GM12874 (cell line): ENCODE measurements at regions not wholly inside any gene's neighbourhood (a gene's known extent, or its start where the extent isn't known, plus 50 kb on each side); places are given as distances from the start of the nearest gene placed in this dataset.

Experiments used
- CTCF ChIP-seq: IDR thresholded peaks from 2 replicates; pipeline ENCODE4 v1.5.1; 2011; ENCODE audit warnings: low read depth, mild to moderate bottlenecking, control low read depth, low read length, moderate library complexity; ENCODE audit not compliant: insufficient read depth

- TF ChIP-seq CTCF = no peak
These were observed 349.8 kb upstream of the SPRED2 start for GRCh38 chr2:65782186-65782585.

- TF ChIP-seq CTCF = no peak
These were observed 349.4 kb upstream of the SPRED2 start for GRCh38 chr2:65781756-65782155.

GRCh38 chr2:65779021-65779420, 346.6 kb upstream of the SPRED2 start:
- no peak for TF ChIP-seq CTCF

GRCh38 chr2:65778137-65778536, 345.7 kb upstream of the SPRED2 start:
- TF ChIP-seq CTCF = no peak

- no peak for TF ChIP-seq CTCF
These were observed 343.4 kb upstream of the SPRED2 start for GRCh38 chr2:65775839-65776238.

GRCh38 chr2:65767946-65768345, 335.5 kb upstream of the SPRED2 start:
- TF ChIP-seq CTCF = no peak

- TF ChIP-seq CTCF = no peak
These were observed 334.4 kb upstream of the SPRED2 start for GRCh38 chr2:65766768-65767267.

GRCh38 chr2:65765376-65765775, 333.0 kb upstream of the SPRED2 start:
- no peak for TF ChIP-seq CTCF
